Stomach (tissue), 8 donors: ENCODE measurements at regions not wholly inside any gene's neighbourhood (a gene's known extent, or its start where the extent isn't known, plus 50 kb on each side); places are given as distances from the start of the nearest gene placed in this dataset.
"Not testable (repeated sequence)": the region's sequence is repeated elsewhere in the genome, so short reads cannot be mapped to it uniquely, and the experiment has no call there.

Experiments used
- DNase-seq, 2 donors: peaks; one replicate each; pipeline versions ENCODE4 v3.0.0 to v3.0.0-alpha.2; 2013 to 2019
- H3K27ac ChIP-seq, 5 donors: fragments of 200-600 bp in 4 of 5; sonication (generic) in 4 of 5; one replicate each; pipeline ENCODE4 v1.5.1; 2013 to 2019; ENCODE audit warnings: mild to moderate bottlenecking in 1 of 5, moderate library complexity in 1 of 5
- H3K27me3 ChIP-seq, 3 donors: fragments of 200-600 bp; sonication (generic); one replicate each; pipeline ENCODE4 v1.5.1; 2017 to 2019; ENCODE audit warnings: mixed run types in 1 of 3
- H3K36me3 ChIP-seq, 4 donors: fragments of 200-600 bp; sonication (generic); 1 replicate in 3 of 4; 2 replicates in 1 of 4; pipeline ENCODE4 v1.5.1; 2016 to 2019
- H3K4me1 ChIP-seq, 4 donors: fragments of 200-600 bp; sonication (generic); one replicate each; pipeline ENCODE4 v1.5.1; 2016 to 2019
- H3K4me3 ChIP-seq, 4 donors: fragments of 200-600 bp; sonication (generic) in 3 of 4; one replicate each; pipeline ENCODE4 v1.5.1; 2016 to 2019; ENCODE audit warnings: mild to moderate bottlenecking in 1 of 4
- H3K9me3 ChIP-seq, 4 donors: fragments of 200-600 bp; sonication (generic); one replicate each; pipeline ENCODE4 v1.5.1; 2016 to 2019
- EP300 ChIP-seq: sonication (generic); formaldehyde crosslinking; IDR thresholded peaks from one replicate; pipeline ENCODE4 v1.6.1; 2017; ENCODE audit warnings: antibody characterized with exemption
- POLR2A ChIP-seq, 4 donors: fragments of 450-650 bp; IDR thresholded peaks; one replicate each; pipeline ENCODE4 v1.6.1; 2016; ENCODE audit warnings: antibody characterized with exemption in 4 of 4, control low read depth in 2 of 4, mild to moderate bottlenecking in 1 of 4, moderate library complexity in 1 of 4
- POLR2AphosphoS5 ChIP-seq, 3 donors: sonication (generic); formaldehyde crosslinking; IDR thresholded peaks; one replicate each; pipeline ENCODE4 v1.6.1; 2016; ENCODE audit warnings: antibody characterized with exemption in 3 of 3
- WGBS, 5 donors: extraction: QIAGEN DNeasy Blood & Tissue Kit in 3 of 5; methylation state at CpG; one replicate each; pipeline versions ENCODE4 v1.1.5 to v1.1.7; 2013 to 2018; 5-methylcytosine and 5-hydroxymethylcytosine counted together
- intact Hi-C: fragments of 100-400 bp; cut with DNase I; formaldehyde crosslinking; loops from one replicate; pipeline ENCODE4 v1.15.1; 2023; ENCODE audit warnings: low total_unique reads
- TF ChIP-seq, protein P1 (sequence below), 7 experiments: fragments of 450-650 bp in 4 of 7; fragments of 200-600 bp in 3 of 7; sonication (generic) in 3 of 7; IDR thresholded peaks; one replicate each; pipeline ENCODE4 v1.5.1; 2016 to 2019; ENCODE audit warnings: antibody characterized with exemption in 7 of 7, control low read depth in 2 of 7, mild to moderate bottlenecking in 1 of 7
- donor health status: healthy with polysubstance abuse.
- donor health status: Bipolar disorder and iron deficiency.
- donor health status: healthy.

DNA sequence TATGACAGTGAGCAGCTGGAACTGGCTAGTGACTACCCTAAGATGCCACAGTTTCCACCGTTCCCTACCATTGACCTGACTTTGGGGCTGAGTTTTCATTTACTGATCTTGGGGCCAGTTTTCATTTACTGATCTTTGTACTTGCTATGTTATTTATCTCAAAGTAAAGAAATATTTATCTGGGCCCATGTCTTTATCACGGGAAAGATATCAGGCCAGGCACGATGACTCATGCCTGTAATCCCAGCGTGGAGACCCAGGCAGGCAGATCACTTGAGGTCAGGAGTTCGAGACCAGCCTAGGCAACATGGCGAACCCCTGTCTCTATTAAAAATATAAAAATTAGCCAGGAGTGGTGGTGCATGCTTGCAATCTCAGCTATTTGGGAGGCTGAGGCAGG lies 83.5 kb downstream of the EOMES start:
- Histone ChIP-seq H3K4me1 (peaks cover 8 to 38% (median 16%) of the 10 kb centered on the region in 4 donors), H3K9me3 (no peaks in the 10 kb centered on the region), H3K4me3 (no peak overlapping the region), H3K27me3 (no peaks in the 10 kb centered on the region), H3K36me3 (no peaks in the 10 kb centered on the region), H3K27ac (no peak overlapping the region)
- intact Hi-C loops = no loop called here
- 33 to 61% (median 39%) methylated on average over 6 of the region's 6 CpGs for WGBS, 5 donors
- no peak for TF ChIP-seq EP300
- TF ChIP-seq, protein P1, sequence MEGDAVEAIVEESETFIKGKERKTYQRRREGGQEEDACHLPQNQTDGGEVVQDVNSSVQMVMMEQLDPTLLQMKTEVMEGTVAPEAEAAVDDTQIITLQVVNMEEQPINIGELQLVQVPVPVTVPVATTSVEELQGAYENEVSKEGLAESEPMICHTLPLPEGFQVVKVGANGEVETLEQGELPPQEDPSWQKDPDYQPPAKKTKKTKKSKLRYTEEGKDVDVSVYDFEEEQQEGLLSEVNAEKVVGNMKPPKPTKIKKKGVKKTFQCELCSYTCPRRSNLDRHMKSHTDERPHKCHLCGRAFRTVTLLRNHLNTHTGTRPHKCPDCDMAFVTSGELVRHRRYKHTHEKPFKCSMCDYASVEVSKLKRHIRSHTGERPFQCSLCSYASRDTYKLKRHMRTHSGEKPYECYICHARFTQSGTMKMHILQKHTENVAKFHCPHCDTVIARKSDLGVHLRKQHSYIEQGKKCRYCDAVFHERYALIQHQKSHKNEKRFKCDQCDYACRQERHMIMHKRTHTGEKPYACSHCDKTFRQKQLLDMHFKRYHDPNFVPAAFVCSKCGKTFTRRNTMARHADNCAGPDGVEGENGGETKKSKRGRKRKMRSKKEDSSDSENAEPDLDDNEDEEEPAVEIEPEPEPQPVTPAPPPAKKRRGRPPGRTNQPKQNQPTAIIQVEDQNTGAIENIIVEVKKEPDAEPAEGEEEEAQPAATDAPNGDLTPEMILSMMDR (IDR thresholded peaks at IDR 0.05) = no peak
- no peak for TF ChIP-seq POLR2A (IDR thresholded peaks at IDR 0.05)
- TF ChIP-seq POLR2AphosphoS5 (IDR thresholded peaks at IDR 0.05) = peak in 1 of 3 donors; percentile 79
- DNase-seq = no peak

DNA sequence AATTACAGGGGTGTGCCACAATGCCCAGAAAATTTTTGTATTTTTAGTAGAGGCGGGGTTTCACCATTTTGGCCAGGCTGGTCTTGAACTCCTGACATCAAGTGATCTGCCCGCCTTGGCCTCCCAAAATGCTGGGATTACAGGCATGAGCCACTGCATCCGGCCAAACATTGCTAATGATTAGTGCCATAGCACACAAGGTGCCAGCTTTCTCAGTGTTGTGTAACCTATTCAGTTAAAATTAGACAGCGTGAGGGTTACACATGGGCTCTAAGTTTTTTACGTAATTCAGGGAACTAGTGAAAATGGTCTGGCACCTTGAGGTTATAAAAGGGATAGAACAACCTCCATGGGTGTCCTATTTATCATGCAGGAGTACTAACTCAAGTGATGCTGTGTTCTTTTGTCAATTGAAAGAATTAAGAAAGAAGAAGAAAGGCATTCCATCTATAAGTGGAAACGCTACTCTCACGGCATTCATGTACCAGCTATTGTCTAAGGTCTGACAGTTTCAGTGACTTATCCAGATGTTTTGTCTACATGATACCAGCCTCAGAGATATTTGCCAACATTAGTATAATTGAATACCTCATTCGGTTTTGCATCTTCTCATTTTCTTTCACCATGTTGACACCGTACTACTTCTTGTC lies 84.7 kb downstream of the EOMES start:
- WGBS, 5 donors = 89 to 96% (median 91%) methylated on average over 9 of the region's 9 CpGs
- TF ChIP-seq, protein P1 (IDR thresholded peaks at IDR 0.05) = no peak
- TF ChIP-seq POLR2A (IDR thresholded peaks at IDR 0.05) = no peak
- no peak for TF ChIP-seq EP300
- TF ChIP-seq POLR2AphosphoS5 (IDR thresholded peaks at IDR 0.05) = no peak
- DNase-seq = no peak
- Histone ChIP-seq H3K9me3 (no peaks in the 10 kb centered on the region), H3K36me3 (no peaks in the 10 kb centered on the region), H3K4me1 (peaks cover 8 to 31% (median 18%) of the 10 kb centered on the region in 4 donors), H3K27ac (no peak overlapping the region), H3K4me3 (no peak overlapping the region), H3K27me3 (no peaks in the 10 kb centered on the region)
- intact Hi-C loops = no loop called here

DNA sequence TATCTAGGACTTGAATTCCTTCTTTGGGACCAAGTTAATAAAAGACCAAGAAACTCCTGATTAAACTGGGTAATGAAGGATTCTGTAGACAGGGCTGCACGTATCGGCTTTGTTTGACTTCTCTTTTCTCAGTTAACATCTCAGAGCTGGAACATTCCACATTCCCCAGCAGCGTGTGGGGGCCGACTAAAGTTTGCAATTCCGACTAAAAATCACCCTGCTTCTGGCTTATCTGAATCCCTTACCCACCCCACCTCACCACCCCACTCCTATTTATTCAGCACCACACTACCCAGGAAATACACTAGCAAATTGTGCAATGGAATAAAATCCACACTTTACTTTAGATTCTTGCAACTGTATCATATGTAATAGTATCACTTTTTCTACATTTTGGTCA lies 87.1 kb downstream of the EOMES start:
- H3K27ac ChIP-seq, H3K9me3 ChIP-seq, H3K4me3 ChIP-seq, DNase-seq, H3K36me3 ChIP-seq, intact Hi-C loops, H3K27me3 ChIP-seq: not testable (repeated sequence)
- 34 to 51% (median 40%) methylated on average over 5 of the region's 5 CpGs for WGBS, 5 donors
- peaks cover 4 to 27% (median 15%) of the 10 kb centered on the region in 4 donors for H3K4me1 ChIP-seq

DNA sequence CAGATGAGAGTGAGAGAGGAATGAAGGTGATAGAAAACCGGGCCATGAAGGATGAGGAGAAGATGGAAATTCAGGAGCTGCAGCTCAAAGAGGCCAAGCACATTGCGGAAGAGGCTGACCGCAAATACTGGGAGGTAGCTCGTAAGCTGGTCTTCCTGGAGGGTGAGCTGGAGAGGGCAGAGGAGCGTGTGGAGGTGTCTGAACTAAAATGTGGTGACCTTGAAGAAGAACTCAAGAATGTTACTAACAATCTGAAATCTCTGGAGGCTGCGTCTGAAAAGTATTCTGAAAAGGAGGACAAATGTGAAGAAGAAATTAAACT lies 88.9 kb downstream of the EOMES start:
- intact Hi-C loops = no loop called here
- 7 to 29% (median 13%) methylated on average over 6 of the region's 6 CpGs for WGBS, 5 donors
- DNase-seq = no peak

More for the DNA sequence above, 88.9 kb downstream of the EOMES start:
- peaks cover 0 to 22% (median 11%) of the 10 kb centered on the region in 4 donors for H3K4me1 ChIP-seq
- no peaks in the 10 kb centered on the region for H3K27me3 ChIP-seq
- no peaks in the 10 kb centered on the region for H3K36me3 ChIP-seq
- H3K27ac ChIP-seq = peak overlapping the region; percentile 76 to 86 (median 84)
- no peaks in the 10 kb centered on the region for H3K9me3 ChIP-seq
- no peak for TF ChIP-seq EP300
- TF ChIP-seq POLR2AphosphoS5 (IDR thresholded peaks at IDR 0.05) = no peak
- TF ChIP-seq, protein P1 (IDR thresholded peaks at IDR 0.05) = no peak
- TF ChIP-seq POLR2A (IDR thresholded peaks at IDR 0.05) = no peak
- peak overlapping the region; percentile 48 to 56 (median 52) for H3K4me3 ChIP-seq
